ENCODE measurements at regions not wholly inside any gene's neighbourhood (a gene's known extent, or its start where the extent isn't known, plus 50 kb on each side); places are given as distances from the start of the nearest gene placed in this dataset.

- TF ChIP-seq CTCF (IDR thresholded peaks at IDR 0.05) (no peak), POLR2AphosphoS5 (IDR thresholded peaks at IDR 0.05) (no peak)
Observed at GRCh38 chr20:21956591-21956990, 251.1 kb downstream of the PAX1 start.

Data from breast epithelium (tissue), 3 donors.